ENCODE measurements at regions not wholly inside any gene's neighbourhood (a gene's known extent, or its start where the extent isn't known, plus 50 kb on each side); places are given as distances from the start of the nearest gene placed in this dataset.

DNA sequence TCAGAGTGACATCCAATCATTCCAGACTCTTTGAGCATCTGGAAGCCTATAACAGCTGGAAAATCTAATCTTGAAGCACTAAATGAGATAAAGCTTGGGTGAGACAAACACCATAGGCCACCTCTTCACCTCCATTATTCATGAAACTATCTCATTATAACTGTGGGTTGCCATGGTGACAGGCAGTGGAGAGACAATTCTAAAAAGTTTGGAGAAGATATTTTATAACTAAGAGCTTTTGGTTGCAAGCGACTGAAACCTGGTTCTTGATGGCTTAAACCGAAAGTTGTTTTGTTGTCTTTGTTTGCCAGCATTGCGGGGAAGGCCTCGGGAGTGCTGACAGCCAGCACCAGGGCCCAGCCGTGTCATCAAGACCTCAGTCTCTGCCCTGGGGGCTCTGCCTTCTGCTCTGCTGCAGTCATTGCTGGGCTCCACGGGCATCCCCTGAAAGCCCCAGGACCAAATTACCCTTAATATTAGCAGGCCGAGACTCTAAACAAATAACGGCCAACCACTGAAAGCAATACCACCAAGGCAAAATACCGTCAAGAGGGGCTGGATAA is 353.6 kb upstream of the SFSWAP start:
- TF ChIP-seq, protein P1, sequence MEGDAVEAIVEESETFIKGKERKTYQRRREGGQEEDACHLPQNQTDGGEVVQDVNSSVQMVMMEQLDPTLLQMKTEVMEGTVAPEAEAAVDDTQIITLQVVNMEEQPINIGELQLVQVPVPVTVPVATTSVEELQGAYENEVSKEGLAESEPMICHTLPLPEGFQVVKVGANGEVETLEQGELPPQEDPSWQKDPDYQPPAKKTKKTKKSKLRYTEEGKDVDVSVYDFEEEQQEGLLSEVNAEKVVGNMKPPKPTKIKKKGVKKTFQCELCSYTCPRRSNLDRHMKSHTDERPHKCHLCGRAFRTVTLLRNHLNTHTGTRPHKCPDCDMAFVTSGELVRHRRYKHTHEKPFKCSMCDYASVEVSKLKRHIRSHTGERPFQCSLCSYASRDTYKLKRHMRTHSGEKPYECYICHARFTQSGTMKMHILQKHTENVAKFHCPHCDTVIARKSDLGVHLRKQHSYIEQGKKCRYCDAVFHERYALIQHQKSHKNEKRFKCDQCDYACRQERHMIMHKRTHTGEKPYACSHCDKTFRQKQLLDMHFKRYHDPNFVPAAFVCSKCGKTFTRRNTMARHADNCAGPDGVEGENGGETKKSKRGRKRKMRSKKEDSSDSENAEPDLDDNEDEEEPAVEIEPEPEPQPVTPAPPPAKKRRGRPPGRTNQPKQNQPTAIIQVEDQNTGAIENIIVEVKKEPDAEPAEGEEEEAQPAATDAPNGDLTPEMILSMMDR (IDR thresholded peaks at IDR 0.05) = no peak
- no peak for TF ChIP-seq EZH2 (IDR thresholded peaks at IDR 0.05)
